RPMI8226 (cell line): ENCODE measurements at regions not wholly inside any gene's neighbourhood (a gene's known extent, or its start where the extent isn't known, plus 50 kb on each side); places are given as distances from the start of the nearest gene placed in this dataset.

Source experiments
- DNase-seq: peaks from one replicate; pipeline ENCODE4 v3.0.0-alpha.2; 2015

GRCh38 chr7:148950806-148951205 lies 66.7 kb upstream of the EZH2 start:
- DNase-seq: no peak

- no peak for DNase-seq
Measured at GRCh38 chr7:148944935-148945934, 61.1 kb upstream of the EZH2 start.

- DNase-seq: peak; percentile 91
Measured at GRCh38 chr7:148941598-148942275, 57.6 kb upstream of the EZH2 start.

- DNase-seq: peak; percentile 93
Measured at GRCh38 chr7:148940702-148941597, 56.9 kb upstream of the EZH2 start.

DNA sequence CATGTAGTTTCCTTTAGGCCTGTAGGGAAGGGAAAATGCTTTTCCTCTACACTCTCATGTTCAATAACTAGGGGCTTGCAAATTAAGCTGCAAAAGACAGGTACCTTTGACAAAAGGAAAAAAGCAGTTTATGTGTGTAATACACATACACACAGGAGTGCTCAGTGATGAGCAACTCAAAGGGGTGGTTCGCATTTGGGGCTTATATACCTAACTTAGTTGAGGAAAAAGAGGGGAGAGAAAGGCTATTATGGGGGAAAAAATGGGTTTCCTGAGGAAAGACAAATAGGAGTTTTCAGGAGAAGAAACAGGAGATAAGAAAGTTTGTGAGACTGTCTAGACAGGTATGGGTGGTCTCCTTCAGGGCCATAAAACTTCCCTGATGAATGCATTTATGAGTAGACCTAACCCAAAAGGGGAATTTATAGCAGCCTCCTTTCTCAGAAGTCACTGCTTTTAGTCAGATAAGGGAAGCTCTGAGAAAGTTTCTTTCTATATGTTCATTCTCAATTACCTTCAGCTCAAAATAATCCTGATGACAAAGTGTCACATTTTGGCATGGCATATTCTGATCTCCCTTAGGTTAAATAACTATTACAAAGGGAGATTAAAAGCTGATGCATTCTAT lies 55.2 kb upstream of the EZH2 start:
- no peak for DNase-seq

GRCh38 chr7:148935451-148935850 lies 51.4 kb upstream of the EZH2 start:
- DNase-seq: no peak
